Karpas-422 (cell line): ENCODE measurements at regions not wholly inside any gene's neighbourhood (a gene's known extent, or its start where the extent isn't known, plus 50 kb on each side); places are given as distances from the start of the nearest gene placed in this dataset.

Experiments
- DNase-seq: peaks from one replicate; pipeline ENCODE4 v3.0.0-alpha.2; 2015
- H2AFZ ChIP-seq: fragments of 200-600 bp; sonication (generic); 2 replicates; pipeline ENCODE4 v1.6.1; 2014; ENCODE audit warnings: antibody characterized with exemption, low read length, mixed read lengths
- H3K27ac ChIP-seq: fragments of 200-600 bp; sonication (generic); 2 replicates; pipeline ENCODE4 v1.5.1; 2014; ENCODE audit warnings: mild to moderate bottlenecking, low read length, moderate library complexity
- H3K27me3 ChIP-seq: fragments of 200-600 bp; sonication (generic); 2 replicates; pipeline ENCODE4 v1.6.1; 2014; ENCODE audit warnings: low read length, mixed read lengths
- H3K36me3 ChIP-seq: fragments of 200-600 bp; sonication (generic); 2 replicates; pipeline ENCODE4 v1.6.1; 2014; ENCODE audit warnings: low read length, mixed read lengths; ENCODE audit not compliant: insufficient read depth
- H3K4me1 ChIP-seq: fragments of 200-600 bp; sonication (generic); 2 replicates; pipeline ENCODE4 v1.6.1; 2014; ENCODE audit warnings: mild to moderate bottlenecking, low read length, mixed read lengths
- H3K4me2 ChIP-seq: fragments of 200-600 bp; sonication (generic); 2 replicates; pipeline ENCODE4 v1.6.1; 2014; ENCODE audit warnings: low read length, low read depth, mild to moderate bottlenecking; ENCODE audit not compliant: poor library complexity, severe bottlenecking
- H3K4me3 ChIP-seq: fragments of 200-600 bp; sonication (generic); 2 replicates; pipeline ENCODE4 v1.5.1; 2014; ENCODE audit warnings: mild to moderate bottlenecking, antibody characterized with exemption, low read length, mixed read lengths
- H3K79me2 ChIP-seq: fragments of 200-600 bp; sonication (generic); 2 replicates; pipeline ENCODE4 v1.6.1; 2014; ENCODE audit warnings: mild to moderate bottlenecking, low read length, mixed read lengths
- H3K9ac ChIP-seq: fragments of 200-600 bp; sonication (generic); 2 replicates; pipeline ENCODE4 v1.6.0; 2014; ENCODE audit warnings: low read length
- H3K9me2 ChIP-seq: fragments of 200-600 bp; sonication (generic), shearing (Covaris generic); replicated peaks from 2 replicates; pipeline ENCODE4 v1.6.0; 2014; ENCODE audit warnings: mild to moderate bottlenecking, low read length, moderate library complexity; ENCODE audit not compliant: insufficient read depth
- H3K9me3 ChIP-seq: fragments of 300-700, 200-600 bp; sonication (generic); 2 replicates; pipeline ENCODE4 v1.6.1; 2014; ENCODE audit warnings: low read length, mixed read lengths
- H4K20me1 ChIP-seq: fragments of 200-600 bp; sonication (generic); 2 replicates; pipeline ENCODE4 v1.6.1; 2014; ENCODE audit warnings: mild to moderate bottlenecking, antibody characterized with exemption, low read length, low read depth; ENCODE audit not compliant: insufficient read depth

DNA sequence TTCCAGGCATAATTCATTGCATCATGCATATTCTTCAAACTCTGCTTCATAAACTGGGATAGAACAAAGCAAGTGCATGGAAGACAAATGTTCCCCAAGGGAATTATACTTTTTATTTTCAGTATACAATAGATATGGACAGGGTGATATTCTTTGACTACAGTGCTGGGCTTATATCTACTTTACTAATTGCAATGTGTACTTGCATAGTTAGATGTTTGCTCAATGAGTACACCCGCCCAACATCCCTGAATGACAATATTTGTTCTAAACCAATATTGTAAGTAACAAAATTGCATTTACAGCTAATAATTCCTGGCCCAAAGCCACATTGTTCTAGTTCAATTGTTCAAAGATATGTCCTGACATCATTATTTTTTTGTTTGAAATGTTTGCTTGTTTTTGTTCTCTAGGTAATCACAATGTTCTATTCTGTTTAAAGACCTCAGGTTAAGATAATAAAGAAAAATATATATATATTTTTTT lies 171.4 kb downstream of the PTN start:
- Histone ChIP-seq H3K4me2 (no peak overlapping the region), H2AFZ (no peak overlapping the region), H3K4me3 (no peak overlapping the region), H3K9ac (no peak overlapping the region), H3K27me3 (no peaks in the 10 kb centered on the region), H3K4me1 (no peaks in the 10 kb centered on the region), H3K27ac (no peak overlapping the region), H3K79me2 (no peaks in the 10 kb centered on the region), H4K20me1 (no peaks in the 10 kb centered on the region), H3K9me3 (no peaks in the 10 kb centered on the region), H3K9me2 (no peaks in the 10 kb centered on the region), H3K36me3 (no peaks in the 10 kb centered on the region)
- DNase-seq: no peak

DNA sequence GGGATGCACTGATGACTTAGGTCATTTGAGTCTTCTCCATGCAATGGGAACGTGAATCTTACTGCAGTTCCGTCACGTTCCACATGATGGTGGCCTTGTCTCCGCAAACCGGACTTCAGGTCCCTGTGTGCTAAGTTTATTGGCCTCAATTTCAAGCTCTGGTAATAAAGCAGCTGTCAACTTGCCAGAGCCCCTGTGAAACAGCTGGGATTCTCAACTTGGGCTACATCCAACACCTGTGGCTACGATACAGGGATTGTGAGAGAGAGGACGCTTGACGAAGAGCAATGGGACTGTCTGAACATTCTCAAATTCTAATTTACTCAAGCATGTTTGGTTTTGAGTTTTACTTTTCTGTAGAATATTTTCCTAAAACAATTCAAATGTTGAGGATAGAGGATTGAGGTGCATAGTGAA lies 174.2 kb downstream of the PTN start:
- no peaks in the 10 kb centered on the region for H4K20me1 ChIP-seq
- H3K4me3 ChIP-seq: no peak overlapping the region
- no peaks in the 10 kb centered on the region for H3K9me3 ChIP-seq
- no peak overlapping the region for H2AFZ ChIP-seq
- no peak overlapping the region for H3K27ac ChIP-seq
- no peaks in the 10 kb centered on the region for H3K4me1 ChIP-seq
- H3K27me3 ChIP-seq: no peaks in the 10 kb centered on the region
- no peaks in the 10 kb centered on the region for H3K79me2 ChIP-seq
- H3K4me2 ChIP-seq: no peak overlapping the region
- H3K9ac ChIP-seq: no peak overlapping the region
- H3K9me2 ChIP-seq: no peaks in the 10 kb centered on the region
- H3K36me3 ChIP-seq: no peaks in the 10 kb centered on the region
- DNase-seq: peak; percentile 82

DNA sequence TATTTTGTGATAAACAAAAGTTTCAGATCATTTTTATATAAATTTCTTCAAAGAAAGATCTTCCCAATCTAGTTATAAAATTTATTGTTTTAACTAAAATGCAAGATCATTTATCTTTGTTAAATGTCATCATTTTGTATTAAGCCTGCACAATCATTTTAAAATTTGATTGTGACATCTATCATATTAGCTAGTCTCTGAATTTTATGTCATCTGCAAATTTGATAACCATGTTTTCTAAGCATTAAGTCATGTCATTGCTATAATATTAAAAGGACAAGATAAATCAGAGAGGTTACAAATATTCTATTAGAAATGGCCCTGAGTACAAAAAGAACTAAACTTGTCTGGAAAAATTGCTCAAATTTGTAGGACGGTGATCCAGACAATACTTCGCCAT lies 175.9 kb downstream of the PTN start:
- Histone ChIP-seq H3K9ac (no peak overlapping the region), H3K27ac (no peak overlapping the region), H3K36me3 (no peaks in the 10 kb centered on the region), H3K4me1 (no peaks in the 10 kb centered on the region), H3K79me2 (no peaks in the 10 kb centered on the region), H3K9me2 (no peaks in the 10 kb centered on the region), H3K27me3 (no peaks in the 10 kb centered on the region), H3K4me3 (no peak overlapping the region), H2AFZ (no peak overlapping the region), H3K4me2 (no peak overlapping the region), H3K9me3 (no peaks in the 10 kb centered on the region), H4K20me1 (no peaks in the 10 kb centered on the region)
- no peak for DNase-seq

DNA sequence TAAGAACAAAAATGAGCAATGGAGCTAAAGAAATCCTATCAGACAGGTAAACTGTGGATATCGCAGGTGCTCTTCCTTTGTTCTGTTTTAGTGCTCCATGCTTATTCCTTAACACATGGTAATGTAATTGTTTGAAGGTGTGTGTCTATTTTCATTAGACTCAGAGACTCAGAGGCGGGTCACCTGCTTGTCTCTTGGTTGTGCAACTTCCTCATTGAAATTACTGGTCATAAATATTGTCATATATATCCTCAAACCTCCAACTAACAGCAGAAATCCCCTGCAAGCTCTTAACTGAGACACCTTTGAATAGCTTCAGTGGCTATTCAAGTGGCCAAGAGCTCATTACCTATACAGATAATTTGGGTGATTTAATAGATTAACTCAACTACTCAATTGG lies 177.2 kb downstream of the PTN start:
- Histone ChIP-seq H3K4me3 (no peak overlapping the region), H3K9me2 (no peaks in the 10 kb centered on the region)

DNA sequence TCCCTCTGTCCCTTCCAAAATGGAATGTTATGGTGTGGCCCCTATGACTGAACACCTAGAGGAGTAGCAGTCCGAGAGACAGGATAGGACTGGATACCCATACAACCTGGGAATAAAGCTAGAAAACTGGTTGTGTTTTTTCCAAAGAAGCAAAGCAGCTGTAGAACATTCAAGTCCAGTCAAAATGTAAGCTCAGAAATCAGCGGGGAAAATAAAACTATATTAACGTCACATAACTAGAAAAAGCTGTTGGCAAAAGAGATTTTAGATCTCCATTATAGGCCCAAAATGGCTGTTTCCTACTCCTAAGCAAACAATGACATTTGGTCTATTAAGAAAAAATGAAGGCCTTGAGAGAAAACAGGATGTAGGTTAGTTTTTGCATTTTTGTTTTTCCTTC lies 177.7 kb downstream of the PTN start:
- DNase-seq: no peak

More for the DNA sequence above, 177.2 kb downstream of the PTN start:
- Histone ChIP-seq H3K9ac (no peak overlapping the region), H4K20me1 (no peaks in the 10 kb centered on the region), H3K27me3 (no peaks in the 10 kb centered on the region), H3K9me3 (no peaks in the 10 kb centered on the region), H3K79me2 (no peaks in the 10 kb centered on the region), H3K4me2 (no peak overlapping the region), H3K36me3 (no peaks in the 10 kb centered on the region), H3K4me1 (no peaks in the 10 kb centered on the region), H2AFZ (no peak overlapping the region), H3K27ac (no peak overlapping the region)
- DNase-seq: no peak

DNA sequence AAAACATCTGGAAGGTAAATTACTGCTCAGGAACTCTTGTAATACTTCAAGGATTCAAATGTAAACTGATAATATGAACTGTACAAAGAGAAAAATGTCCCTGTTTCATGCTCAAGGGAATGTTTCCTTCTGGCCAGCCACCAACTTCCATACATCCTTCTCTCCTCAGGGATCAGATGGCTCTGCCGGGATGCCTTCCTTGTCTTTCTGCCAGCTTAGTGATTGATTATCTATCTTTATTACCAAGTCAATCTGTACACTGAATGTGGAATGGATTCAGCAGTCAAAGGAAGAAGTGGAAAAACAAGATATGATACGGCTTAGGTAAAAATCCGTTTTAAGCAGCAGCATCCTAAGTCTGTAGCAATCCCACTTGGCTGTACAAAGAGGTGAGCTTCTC lies 178.3 kb downstream of the PTN start:
- H3K27ac ChIP-seq: no peak overlapping the region
- no peak for DNase-seq
- H3K4me1 ChIP-seq: no peaks in the 10 kb centered on the region
- no peaks in the 10 kb centered on the region for H3K79me2 ChIP-seq
- no peak overlapping the region for H2AFZ ChIP-seq
- H3K27me3 ChIP-seq: no peaks in the 10 kb centered on the region; the same call in 1 of the 2 replicates
- no peaks in the 10 kb centered on the region for H3K9me2 ChIP-seq
- H3K9me3 ChIP-seq: no peaks in the 10 kb centered on the region
- H3K4me2 ChIP-seq: no peak overlapping the region
- H3K36me3 ChIP-seq: no peaks in the 10 kb centered on the region
- no peaks in the 10 kb centered on the region for H4K20me1 ChIP-seq
- no peak overlapping the region for H3K4me3 ChIP-seq
- H3K9ac ChIP-seq: no peak overlapping the region

More for the DNA sequence above, 177.7 kb downstream of the PTN start:
- Histone ChIP-seq H2AFZ (no peak overlapping the region), H3K4me2 (no peak overlapping the region), H3K9me2 (no peaks in the 10 kb centered on the region), H3K9me3 (no peaks in the 10 kb centered on the region), H3K36me3 (no peaks in the 10 kb centered on the region), H3K4me3 (no peak overlapping the region), H4K20me1 (no peaks in the 10 kb centered on the region), H3K27me3 (no peaks in the 10 kb centered on the region), H3K79me2 (no peaks in the 10 kb centered on the region), H3K27ac (no peak overlapping the region), H3K4me1 (no peaks in the 10 kb centered on the region), H3K9ac (no peak overlapping the region)

DNA sequence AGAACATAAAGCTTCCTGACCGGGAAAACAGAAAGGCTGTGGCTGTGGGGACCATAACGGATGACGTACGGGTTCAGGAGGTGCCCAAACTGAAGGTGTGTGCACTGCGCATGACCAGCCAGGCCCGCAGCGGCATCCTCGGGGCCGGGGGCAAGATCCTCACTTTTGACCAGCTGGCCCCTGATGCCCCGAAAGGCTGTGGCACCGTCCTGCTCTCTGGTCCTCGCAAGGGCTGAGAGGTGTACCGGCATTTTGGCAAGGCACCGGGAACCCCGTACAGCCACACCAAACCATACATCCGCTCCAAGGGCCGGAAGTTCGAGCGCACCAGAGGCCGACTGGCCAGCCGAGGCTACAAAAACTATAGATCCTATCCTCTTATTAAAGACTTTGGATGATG lies 179.3 kb downstream of the PTN start:
- no peaks in the 10 kb centered on the region for H3K9me3 ChIP-seq
- H2AFZ ChIP-seq: no peak overlapping the region
- DNase-seq: no peak
- no peaks in the 10 kb centered on the region for H3K79me2 ChIP-seq
- H3K9me2 ChIP-seq: no peaks in the 10 kb centered on the region
- H3K27me3 ChIP-seq: no peaks in the 10 kb centered on the region; the same call in 1 of the 2 replicates
- no peaks in the 10 kb centered on the region for H3K4me1 ChIP-seq
- H3K36me3 ChIP-seq: no peaks in the 10 kb centered on the region
- H4K20me1 ChIP-seq: no peaks in the 10 kb centered on the region
- H3K4me3 ChIP-seq: no peak overlapping the region
- no peak overlapping the region for H3K4me2 ChIP-seq
- no peak overlapping the region for H3K27ac ChIP-seq
- H3K9ac ChIP-seq: no peak overlapping the region

DNA sequence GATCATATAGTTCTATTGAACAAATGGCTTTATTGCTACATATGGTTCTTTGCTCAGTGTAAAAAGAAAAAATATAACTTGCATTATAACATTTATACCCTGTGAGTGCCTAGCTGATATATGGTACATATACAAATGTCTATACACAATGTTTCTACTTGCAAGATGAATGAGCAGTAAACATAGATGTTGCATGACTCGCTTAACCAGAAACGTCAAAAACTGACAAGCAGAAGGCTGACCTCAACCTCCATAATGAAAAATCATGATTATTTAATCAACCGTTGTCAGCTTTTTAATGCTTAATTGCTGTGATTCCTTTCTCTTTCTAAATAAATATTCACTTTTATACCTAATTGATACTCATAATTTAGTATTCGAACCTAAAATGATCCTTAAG lies 183.3 kb downstream of the PTN start:
- Histone ChIP-seq H3K36me3 (no peaks in the 10 kb centered on the region), H3K4me1 (no peaks in the 10 kb centered on the region), H3K4me2 (no peak overlapping the region)

DNA sequence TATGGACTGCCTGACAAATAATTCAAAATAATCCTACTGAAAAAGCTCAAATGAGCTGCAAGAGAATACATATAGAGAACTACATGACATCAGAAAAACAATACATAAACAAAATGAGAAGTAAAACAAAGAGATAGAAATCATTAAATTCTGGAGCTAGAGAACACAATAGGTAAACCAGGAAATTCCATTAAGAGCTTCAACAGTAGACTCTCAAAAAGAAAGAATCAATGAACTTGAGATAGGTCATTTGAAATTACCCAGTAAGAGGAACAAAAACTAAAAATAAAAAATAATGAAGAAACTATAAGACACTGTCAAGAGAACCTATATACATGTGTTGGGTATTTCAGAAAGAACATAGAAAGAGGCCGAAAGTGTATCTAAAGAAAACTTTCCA lies 186.3 kb downstream of the PTN start:
- H3K27me3 ChIP-seq: no peaks in the 10 kb centered on the region; the same call in 1 of the 2 replicates

More for the DNA sequence above, 183.3 kb downstream of the PTN start:
- no peak overlapping the region for H2AFZ ChIP-seq
- no peak overlapping the region for H3K27ac ChIP-seq
- H3K79me2 ChIP-seq: no peaks in the 10 kb centered on the region
- H3K9me2 ChIP-seq: no peaks in the 10 kb centered on the region
- no peak overlapping the region for H3K9ac ChIP-seq
- H3K4me3 ChIP-seq: no peak overlapping the region
- H4K20me1 ChIP-seq: no peaks in the 10 kb centered on the region
- no peaks in the 10 kb centered on the region for H3K9me3 ChIP-seq
- no peak for DNase-seq
- H3K27me3 ChIP-seq: no peaks in the 10 kb centered on the region; the same call in 1 of the 2 replicates

More for the DNA sequence above, 186.3 kb downstream of the PTN start:
- Histone ChIP-seq H3K9ac (no peak overlapping the region), H3K9me3 (no peaks in the 10 kb centered on the region), H3K27ac (no peak overlapping the region), H3K4me3 (no peak overlapping the region), H3K9me2 (no peaks in the 10 kb centered on the region), H3K36me3 (no peaks in the 10 kb centered on the region), H3K79me2 (no peaks in the 10 kb centered on the region), H3K4me1 (no peaks in the 10 kb centered on the region), H3K4me2 (no peak overlapping the region), H2AFZ (no peak overlapping the region), H4K20me1 (no peaks in the 10 kb centered on the region)
- no peak for DNase-seq
